GM04504 (cell line): ENCODE measurements at regions not wholly inside any gene's neighbourhood (a gene's known extent, or its start where the extent isn't known, plus 50 kb on each side); places are given as distances from the start of the nearest gene placed in this dataset.
"Not testable (repeated sequence)": the region's sequence is repeated elsewhere in the genome, so short reads cannot be mapped to it uniquely, and the experiment has no call there.

Source experiments
- DNase-seq: peaks from one replicate; pipeline ENCODE4 v3.0.0-alpha.2; 2012; ENCODE audit warnings: low read depth

DNA sequence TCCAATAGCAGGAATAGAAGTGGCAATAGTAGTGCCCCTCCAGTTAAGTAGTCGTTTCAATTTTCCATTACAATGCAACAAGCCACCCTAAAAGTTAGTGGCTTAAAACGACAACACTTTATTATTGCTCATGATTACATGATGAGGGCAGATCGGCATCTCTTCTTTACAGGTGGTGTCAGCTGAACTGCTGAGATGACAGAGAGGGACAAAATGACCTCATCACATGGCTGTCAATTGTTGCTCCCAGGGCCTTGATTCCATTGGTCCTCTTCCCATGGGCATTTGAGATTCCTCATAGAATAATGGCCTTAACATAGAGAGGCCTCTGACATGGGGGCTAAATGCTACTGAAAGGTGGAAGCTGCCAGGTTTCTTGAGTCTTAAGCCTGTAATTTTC lies 679.8 kb upstream of the KLHL1 start:
- DNase-seq, result no peak

DNA sequence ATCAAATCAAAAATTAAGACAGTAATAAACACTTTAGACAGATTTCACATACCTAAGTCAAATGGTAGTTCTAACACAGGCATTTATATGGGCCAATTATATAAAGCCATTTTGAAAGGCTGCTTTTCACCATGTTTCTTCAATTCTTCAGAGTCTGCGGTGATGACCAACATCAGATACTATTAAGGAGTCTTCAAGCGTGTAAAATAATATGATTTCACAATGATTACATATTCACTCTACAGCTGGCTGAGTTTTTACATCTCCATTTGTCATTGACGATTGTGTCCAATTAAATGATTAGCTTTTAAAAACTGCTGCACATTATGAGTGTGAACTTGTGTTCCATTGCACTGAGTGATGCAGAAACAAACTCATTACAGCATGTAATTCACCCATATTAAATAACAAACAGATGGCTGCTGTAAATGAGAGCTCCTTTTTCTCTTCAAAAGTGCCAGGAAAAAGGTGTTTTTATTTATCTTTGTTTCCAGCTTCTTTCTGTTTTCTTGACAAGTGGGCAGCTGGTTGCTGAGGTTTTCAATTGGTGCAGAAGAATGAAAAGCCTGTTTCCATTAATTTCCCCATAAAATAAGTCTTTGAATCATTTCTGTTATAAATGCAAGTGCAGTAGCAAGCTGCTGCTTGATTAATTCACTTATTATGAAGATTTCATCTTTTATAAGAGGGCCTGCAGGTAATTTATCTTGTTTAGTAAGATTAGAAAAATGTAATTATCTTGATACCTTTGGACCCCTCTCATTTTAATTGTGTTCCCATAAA lies 676.1 kb upstream of the KLHL1 start:
- DNase-seq, result no peak

DNA sequence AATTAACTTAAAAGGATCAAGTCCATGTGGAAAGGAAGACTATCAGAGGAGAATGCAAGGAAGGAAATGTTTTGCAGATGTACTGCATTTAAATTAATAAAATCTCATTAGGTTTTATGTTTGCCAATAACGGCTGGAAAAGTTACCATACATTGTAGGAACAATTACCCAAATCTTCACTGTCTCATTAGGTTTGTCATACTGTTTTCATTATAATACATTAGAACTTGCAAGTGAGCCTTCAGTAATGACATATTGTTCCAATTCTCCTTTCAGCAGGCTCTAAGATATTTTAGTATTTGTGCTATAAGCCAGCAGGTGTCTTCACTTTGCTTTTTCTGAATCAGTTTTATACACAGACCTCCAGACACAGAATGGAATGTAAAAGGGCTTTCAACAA lies 661.6 kb upstream of the KLHL1 start:
- DNase-seq, result no peak

DNA sequence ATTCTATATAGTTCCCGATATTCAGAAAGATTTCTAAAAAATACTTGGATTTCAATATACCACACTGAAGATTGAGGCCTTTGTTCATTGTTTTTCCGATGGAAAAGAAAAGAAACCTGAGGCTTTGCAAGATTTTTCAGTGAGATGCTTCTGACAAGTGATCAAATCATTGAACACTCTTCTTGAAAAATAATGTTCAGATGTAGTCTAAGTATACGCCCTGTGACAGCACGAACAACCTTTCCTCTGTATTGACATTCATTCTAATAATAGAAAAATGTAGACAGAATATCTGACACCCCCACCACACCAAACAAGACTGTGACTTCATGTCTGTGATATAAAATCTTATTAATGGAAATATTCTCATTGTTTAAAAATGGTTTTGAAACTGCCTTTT lies 650.7 kb upstream of the KLHL1 start:
- DNase-seq, result no peak

DNA sequence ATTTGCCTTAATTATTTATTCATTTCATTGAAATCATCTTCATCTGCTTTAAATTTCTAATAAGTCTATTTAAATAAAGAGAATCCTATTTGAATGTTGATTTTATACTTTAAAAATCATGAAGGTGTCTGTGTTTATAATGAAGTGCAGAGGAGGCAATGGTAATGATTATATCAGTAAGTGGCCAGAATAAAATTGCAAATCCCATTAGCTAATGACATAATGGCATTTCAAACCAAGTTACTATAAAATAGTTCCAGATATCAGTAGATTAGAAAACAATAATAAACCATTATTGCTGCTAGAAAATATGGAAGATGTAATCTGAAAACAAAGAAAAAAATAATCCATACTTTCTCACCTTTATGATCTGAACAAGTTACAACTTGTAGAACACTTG lies 647.8 kb upstream of the KLHL1 start:
- no peak for DNase-seq

DNA sequence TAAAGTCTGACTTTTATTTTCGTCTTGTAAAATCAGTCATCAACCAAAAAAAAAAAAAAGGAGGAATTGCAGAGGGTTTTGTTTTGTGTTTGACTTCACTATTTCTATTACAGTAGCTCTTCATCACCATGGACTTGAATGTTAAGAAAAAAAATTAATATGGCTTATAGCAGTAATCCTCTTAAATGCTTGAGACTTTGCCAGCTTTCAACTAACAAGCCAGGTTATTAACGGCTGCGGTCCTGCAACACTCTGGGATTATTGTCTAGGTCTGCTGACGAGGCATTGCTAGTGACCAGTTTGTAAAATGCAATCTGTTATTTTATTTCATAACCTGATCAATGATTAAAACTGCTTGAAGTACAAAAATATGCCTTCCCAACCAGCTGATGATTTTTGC lies 647.2 kb upstream of the KLHL1 start:
- no peak for DNase-seq

DNA sequence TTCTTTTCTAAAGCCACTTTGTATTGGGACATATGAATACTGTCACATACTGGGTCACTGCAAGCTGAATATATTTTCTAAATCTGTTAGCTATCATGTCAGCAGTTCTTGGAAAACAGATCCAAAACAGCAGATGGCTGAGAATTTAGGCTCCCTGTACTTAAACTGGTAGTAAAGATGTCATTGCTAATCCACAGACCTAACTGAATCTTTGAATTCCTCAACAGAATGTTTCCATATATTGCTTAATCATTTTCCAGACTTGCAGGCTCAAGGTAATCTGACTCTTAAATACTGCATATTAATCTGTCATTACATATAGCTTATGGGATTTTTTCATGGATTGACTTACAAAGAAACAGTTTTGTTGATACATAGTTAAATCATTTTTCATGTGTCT lies 639.0 kb upstream of the KLHL1 start:
- no peak for DNase-seq

DNA sequence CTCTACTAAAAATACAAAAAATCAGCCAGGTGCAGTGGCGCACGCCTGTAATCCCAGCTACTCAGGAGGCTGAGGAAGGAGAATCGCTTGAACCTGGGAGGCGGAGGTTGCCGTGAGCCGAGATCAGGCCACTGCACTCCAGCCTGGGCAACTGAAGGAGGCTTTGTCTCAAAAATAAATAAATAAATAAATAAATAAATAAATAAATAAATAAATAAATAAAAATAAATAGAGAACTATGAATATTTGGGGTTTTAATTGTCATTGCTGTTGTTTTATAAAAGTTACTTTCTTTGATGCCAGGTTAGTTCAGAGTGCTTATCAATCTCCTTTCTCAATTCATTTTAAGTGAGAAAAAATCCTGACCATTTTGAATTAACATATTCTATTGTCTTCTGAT lies 638.2 kb upstream of the KLHL1 start:
- DNase-seq, result not testable (repeated sequence)

DNA sequence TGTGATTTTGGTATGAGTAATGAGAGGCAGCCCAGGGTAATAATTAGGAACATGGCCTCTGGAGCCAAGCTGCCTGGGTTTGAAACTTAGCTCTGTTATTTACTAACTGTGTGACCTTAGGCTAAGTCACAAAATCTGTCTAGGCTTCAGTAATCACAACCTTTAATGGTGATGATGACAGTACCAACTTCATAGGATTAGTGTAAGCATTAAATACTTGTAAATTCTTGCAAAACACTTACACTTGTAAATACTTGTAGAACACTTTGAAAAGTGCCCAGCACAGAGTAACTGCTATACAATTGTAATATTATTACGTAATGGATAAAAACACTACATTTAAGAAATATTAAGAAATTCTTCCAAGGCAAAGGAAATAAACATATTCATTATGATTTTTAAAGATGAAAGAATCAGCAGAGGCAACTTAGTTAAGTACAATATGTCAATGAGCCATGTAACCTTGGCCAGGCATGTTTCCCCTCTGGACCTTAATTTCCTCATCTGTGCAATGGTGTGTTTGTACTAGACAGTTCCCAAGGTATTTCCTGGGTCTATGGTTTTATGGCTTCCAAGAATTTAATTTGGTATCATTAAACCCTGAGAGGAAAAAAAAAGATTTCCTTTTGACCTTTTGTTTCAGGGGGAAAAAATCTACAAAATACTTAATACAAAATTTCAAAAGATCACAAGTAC lies 628.5 kb upstream of the KLHL1 start:
- no peak for DNase-seq

DNA sequence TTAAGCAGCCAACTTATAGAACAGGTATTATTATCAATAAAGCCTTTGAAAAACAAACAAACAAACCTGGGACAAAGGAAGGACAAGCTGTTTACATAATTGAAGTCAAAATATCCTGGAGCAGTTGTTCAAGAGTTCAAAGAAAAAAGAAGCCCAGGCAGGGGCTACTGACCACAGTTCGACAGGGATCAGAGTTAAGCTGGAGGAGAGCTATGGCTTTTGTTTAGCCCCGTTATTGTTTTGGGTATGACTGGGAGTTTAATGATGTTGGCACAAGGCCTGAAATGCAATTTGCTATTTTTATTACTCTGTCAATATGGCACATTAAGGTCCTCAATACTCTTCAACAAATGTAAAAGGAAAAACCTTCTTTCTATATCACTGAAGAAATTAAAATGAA lies 624.4 kb upstream of the KLHL1 start:
- no peak for DNase-seq

DNA sequence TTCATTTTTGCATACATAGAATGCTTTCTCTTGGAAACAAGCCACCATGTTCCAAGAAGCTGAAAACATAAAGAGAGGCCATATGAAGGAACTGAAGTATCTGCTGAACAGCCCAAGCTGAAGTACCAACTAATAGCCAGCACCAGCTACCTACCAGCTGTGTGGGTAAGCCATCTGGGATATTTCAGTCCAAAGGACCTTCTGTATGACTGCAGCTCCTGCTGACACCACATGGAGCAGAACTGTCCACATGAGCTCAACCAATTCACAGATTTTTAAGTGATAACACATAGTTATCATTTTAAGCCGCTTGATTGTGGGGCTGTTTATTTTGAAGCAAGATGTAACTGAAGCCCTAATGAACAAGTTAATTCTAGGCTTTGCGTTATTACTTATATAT lies 621.1 kb upstream of the KLHL1 start:
- DNase-seq, result no peak

DNA sequence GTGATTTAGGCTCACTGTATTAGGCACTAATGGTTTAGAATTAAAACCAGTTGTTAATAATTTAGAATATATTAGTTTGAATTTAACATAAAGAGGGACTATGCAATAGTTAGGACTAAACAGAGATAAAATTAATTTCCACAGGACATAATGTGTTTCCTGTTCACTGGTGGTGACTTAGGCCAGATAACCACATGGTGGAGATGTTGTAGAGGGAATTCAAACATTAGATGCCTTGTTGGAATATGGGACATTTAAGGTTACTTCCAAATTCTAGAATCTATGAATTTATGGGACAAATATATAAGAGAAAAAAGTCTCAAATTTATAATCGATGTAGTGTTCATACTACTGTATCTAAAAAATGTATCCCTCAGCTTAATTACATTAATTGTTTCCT lies 615.5 kb upstream of the KLHL1 start:
- no peak for DNase-seq

DNA sequence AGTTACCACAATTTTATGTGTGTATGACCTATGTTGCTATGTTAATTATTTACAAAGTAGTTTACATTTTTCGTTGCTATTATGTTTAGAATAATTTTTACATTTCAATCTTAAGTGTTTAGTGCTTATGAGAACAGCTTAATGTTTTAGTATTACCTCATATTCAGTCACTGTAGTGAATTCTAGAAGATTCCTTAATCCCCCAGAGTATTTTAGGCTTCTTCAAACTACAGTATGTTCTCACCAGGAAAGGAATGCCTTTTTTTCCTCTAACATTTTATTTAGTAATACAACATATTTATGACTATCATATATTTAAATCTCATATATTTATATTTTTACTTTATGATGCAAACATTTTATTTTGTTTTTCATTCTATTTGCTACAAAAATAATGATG lies 612.1 kb upstream of the KLHL1 start:
- DNase-seq, result no peak

DNA sequence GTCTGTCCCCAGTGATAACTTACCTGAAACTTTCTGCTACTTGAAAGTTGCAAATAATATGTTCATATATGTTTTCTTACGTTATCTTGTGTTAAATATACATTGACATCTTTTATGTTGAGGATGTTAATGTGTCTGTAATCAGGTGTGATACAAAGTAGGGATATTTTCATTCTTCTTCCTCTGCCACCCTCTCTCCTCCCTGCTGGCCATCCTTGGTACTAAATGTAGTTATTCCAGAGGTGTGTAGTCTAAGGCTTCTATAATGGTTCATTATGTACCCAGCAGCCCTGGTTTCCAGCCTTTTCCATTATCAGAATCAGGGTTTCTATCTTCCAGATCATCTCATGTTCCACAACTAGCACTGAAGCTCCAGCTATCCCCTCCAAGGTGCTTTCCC lies 606.7 kb upstream of the KLHL1 start:
- DNase-seq, result no peak

DNA sequence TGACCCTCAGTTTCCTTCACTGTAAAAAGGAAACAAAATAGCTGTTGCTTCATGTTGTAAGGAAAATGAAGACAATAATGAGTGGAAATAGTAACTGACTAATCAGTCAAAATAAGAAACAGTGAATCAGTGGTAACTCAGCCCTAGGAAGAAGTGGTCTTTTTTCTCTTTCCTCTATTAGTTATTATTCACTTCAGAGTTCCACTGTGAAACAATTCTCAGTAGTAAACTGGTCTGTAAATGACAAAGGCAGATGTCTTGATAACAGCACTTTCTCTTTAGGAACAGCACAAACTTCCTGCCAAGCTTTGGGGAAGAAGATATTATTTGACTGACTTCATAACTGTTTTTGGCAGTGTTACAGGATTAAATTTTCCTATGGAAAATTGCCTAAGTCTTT lies 600.5 kb upstream of the KLHL1 start:
- DNase-seq, result no peak

DNA sequence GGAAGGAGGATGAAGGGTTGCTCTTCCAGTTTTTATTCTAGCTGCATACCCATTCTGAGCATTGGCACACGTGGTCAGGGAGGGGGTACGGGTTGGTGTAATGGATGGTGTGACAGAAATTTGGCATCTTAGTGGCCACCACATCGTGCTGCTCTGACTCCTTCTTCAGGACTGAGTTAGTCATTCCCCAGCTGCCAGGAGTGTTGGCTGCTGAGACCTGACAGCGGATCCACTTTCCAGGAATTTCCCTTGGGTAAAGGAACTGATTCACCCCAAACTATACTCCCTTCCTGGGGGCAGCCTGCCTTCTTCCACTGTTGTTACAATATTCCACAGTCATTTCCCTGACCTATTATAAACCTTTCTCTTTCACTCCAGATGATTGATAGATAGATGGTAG lies 595.5 kb upstream of the KLHL1 start:
- no peak for DNase-seq

DNA sequence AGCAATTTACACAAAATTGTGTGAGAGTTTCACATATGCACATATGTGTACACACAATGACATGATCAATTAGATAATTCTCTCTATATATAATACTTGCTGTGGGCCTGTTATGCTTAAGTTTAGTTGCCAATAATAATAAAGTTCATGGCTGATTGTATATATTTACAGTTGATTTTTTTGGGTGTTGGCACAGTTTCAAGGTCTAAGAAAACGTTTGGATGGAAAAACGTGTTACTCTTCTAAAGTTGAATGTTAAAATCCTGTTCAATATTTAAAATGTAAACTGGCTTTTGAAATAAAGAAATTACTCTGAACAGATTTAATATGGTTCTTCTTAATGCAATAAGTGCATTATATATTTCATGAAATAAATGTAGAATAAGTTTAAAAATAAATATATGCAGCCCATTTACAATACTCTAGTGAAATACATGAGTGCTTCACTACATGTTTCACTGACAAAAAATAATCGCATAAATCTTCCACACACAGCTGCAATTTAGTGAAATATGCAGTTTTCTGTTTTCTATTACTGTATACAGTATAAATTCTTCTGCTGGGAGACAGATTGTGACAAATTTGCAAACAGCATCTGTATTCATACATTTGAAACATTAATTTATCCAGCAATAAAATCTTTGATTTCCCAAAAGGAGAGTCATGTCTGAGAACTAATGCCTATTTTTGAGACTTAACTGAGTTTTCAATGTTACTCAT lies 586.9 kb upstream of the KLHL1 start:
- DNase-seq, result no peak

DNA sequence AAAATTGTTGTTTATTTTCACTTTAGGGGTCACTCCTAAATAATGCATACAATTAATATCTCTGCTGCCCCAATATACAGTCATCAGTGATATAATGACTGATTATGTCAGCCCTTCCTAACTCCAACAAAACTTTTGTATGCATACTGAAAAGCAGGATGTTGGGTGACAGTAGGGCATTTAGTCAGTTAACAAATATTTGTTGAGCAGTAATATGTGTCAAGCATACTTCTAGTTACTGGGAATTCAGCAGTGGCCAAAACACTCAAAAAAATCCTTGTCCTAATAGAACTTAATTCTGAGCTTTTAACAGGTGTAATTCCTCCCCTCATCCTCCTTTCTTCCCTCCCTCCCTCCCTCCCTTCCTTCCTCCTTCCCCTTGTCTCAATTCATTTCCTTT lies 560.7 kb upstream of the KLHL1 start:
- DNase-seq, result no peak

DNA sequence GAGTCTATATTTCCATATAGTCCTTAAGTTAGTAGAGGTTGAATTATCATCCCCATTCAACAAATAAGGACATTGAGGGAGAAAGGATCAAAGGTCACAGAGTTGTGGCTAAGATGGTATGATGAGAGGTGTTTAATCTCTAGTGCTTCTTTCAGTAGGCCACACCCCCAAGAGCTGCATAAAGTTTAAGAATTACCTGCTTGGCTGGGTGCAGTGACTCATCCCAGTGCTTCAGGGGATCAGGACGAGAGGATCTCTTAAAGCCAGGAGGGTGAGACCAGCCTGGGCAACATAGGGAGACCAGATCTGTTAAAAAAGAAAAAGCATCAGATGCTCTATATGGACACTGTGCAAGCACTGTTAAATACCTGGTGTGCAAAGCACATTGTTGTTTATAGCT lies 560.0 kb upstream of the KLHL1 start:
- no peak for DNase-seq

DNA sequence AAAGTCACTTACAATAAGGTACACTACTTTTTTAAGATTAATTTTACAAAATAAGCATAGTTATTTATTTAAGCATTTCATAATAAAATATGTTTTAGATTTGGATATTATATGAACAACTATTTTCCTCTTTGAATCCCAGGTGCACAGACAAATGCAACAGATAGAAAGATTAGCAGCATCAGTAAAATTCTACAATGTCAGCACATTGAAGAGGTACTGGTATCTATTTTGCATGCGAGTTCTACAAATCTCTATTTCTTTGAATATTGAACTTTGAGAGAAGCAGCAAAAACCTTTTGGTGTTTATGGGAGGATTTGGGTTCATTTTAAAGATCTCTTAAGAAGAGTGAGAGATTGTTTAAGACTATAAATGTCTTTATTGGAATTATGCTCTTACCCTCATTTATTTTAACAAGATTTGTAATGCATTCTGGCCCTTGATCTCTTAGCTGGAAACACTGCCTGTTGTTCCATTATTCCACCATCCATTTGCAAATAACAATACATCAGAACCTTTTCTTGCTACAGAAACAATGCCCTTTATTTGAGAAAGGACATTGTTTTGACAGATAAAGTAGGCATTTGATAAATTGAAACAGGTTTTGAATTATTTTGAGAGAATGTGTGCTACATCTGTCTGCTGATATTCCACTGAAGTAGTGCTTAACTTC lies 558.8 kb upstream of the KLHL1 start:
- no peak for DNase-seq

DNA sequence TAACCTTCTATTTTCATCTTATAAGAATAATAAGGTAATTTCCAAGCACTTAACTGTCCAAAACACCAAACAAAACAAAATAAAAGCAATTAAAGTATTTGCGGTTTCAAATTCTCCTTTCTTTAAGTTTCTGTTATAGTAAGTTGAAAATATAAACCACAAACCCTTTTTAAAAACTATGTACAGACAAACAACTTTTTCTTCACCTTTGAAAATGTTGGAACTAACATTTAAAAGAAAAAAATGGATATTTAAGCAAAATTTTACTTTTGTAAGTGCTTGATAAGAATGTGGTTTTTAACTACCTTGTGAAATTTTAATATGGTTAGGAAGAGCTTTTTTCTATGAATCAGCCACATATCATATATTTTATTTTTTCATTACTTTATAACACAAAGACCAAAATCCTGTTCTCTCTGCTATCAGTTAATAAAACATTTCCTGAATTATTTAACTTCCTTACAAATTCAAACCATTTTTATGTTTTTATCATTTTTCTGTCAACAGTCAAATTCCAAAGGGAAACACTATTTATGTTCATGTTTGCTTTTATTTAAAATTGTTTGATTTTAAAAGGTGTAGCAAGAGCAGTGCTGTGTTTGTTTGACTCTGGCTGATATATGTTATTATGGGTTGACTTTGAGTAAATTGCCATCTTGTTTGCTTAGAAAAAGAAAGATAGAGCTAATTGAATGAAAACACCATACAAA lies 554.1 kb upstream of the KLHL1 start:
- DNase-seq, result no peak

DNA sequence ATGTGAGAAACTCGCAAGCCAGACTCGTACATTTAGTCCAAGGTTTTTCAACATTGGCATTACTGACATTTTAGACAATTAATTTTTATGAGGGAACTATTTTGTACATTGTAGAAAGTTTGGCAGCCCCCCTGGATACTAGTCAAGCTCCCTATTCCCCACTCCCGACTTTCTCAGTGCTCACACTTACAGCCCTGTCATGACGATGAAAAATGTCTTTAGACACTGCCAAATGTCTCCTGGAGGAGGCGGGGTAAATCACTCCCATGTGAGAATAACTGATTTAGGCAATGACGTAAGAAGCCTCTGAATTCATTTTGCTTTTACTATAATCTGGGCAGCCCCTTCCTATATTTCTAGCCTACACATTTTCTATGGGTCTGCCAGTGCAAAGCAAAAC lies 535.8 kb upstream of the KLHL1 start:
- DNase-seq, result no peak
